ENCODE measurements at regions not wholly inside any gene's neighbourhood (a gene's known extent, or its start where the extent isn't known, plus 50 kb on each side); places are given as distances from the start of the nearest gene placed in this dataset.
"Not testable (repeated sequence)": the region's sequence is repeated elsewhere in the genome, so short reads cannot be mapped to it uniquely, and the experiment has no call there.

DNA sequence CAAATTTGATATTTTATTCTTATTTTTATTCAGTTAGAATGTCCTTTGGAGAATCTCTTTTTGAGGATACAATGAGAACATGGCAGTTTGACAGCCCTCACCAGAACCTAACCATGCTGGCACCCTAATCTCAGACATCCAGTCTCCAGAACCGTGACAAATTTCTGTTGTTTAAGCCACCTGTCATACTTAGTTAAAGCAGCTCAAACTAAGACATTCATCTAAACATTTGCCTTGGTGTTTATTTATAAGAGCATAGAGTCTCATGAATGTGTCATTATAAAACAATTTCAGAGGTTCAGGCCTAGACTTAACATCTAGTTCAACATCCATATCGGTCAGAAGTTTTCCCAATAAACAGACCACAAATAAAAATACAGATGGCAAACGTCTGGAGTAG, 125.1 kb upstream of the FUNDC1 start:
- Mint-ChIP-seq H3K27me3 (ENCODE audit: low read depth) (no peaks in the 10 kb centered on the region), H3K36me3 (ENCODE audit: low read depth) (no peaks in the 10 kb centered on the region), H3K4me3 (no peak overlapping the region), H3K27ac (no peak overlapping the region), H3K9me3 (peaks cover 7% of the 10 kb centered on the region), H3K4me1 (no peaks in the 10 kb centered on the region)
- TF ChIP-seq, protein P1, sequence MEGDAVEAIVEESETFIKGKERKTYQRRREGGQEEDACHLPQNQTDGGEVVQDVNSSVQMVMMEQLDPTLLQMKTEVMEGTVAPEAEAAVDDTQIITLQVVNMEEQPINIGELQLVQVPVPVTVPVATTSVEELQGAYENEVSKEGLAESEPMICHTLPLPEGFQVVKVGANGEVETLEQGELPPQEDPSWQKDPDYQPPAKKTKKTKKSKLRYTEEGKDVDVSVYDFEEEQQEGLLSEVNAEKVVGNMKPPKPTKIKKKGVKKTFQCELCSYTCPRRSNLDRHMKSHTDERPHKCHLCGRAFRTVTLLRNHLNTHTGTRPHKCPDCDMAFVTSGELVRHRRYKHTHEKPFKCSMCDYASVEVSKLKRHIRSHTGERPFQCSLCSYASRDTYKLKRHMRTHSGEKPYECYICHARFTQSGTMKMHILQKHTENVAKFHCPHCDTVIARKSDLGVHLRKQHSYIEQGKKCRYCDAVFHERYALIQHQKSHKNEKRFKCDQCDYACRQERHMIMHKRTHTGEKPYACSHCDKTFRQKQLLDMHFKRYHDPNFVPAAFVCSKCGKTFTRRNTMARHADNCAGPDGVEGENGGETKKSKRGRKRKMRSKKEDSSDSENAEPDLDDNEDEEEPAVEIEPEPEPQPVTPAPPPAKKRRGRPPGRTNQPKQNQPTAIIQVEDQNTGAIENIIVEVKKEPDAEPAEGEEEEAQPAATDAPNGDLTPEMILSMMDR (IDR thresholded peaks at IDR 0.05; ENCODE audit: unreplicated experiment in 3 of 3), result no peak

DNA sequence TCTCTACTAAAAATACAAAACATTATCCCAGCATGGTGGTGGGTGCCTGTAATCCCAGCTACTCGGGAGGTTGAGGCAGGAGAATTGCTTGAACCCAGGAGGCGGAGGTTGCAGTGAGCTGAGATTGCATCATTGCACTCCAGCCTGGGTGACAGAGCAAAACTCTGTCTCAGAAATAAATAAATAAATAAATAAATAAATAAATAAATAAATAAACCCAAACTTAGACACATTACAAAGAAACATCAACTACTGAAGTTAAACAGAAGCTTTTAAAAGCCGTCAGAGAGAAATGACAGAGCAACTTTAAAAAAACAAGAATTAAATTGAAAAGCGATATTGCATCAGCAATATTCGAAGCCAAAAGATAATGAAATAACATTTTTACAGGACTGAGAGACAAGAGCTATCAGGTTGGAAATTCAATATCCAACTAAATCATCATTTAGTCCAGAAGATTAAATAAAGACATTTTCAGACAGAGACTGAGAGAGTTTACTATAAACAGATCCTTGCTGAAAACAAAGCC, 115.1 kb upstream of the FUNDC1 start:
- H3K9me3 Mint-ChIP-seq, result peaks cover 11% of the 10 kb centered on the region

DNA sequence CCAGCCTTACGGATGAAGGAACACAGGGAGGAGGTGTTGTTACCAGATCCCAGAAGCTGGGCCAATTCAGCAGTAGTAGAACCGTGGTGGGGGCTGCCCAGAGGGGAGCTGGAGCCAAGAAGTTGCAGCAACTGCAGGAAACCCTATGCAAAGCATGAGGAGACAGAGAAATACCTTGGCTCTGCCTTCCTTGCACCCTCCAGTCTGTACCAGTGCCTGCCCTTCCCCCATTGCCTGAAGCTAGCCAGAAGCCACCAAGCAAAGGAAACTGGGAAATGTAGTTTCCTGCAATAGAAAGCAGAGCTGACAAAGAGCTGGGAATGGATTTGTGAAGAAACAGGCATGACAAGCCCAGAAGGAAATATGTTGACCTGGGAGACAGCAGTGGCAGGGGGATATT, 108.7 kb upstream of the FUNDC1 start:
- H3K4me1 Mint-ChIP-seq, result no peaks in the 10 kb centered on the region
- TF ChIP-seq, protein P1 (IDR thresholded peaks at IDR 0.05; ENCODE audit: unreplicated experiment in 3 of 3), result no peak
- no peaks in the 10 kb centered on the region for H3K27me3 Mint-ChIP-seq (ENCODE audit: low read depth)
- H3K27ac Mint-ChIP-seq, result no peak overlapping the region
- H3K36me3 Mint-ChIP-seq (ENCODE audit: low read depth), result no peaks in the 10 kb centered on the region
- no peak overlapping the region for H3K4me3 Mint-ChIP-seq
- peaks cover 16% of the 10 kb centered on the region for H3K9me3 Mint-ChIP-seq

More for the DNA sequence above, 115.1 kb upstream of the FUNDC1 start:
- H3K4me1 Mint-ChIP-seq; H3K4me3 Mint-ChIP-seq; H3K27ac Mint-ChIP-seq; H3K27me3 Mint-ChIP-seq (ENCODE audit: low read depth); H3K36me3 Mint-ChIP-seq (ENCODE audit: low read depth): not testable (repeated sequence)

DNA sequence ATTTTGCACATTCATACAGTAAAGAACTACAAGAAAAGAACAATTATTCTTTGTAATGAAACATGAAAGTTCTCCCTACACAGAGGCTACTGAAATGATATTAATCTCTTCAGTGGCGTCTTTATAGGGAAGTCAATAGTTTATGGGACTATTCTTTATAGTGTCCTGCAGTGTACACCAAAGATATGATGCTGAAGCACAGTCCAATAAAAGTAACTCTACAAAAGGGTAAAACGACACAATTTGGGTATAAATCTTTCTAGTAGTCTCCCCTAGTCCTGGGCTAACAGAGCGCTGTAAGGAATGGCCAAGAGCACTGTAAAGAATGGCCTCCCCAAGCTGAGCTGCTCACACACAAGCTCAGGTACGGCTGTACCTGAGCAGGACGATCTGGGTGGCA, 101.1 kb upstream of the FUNDC1 start:
- H3K9me3 Mint-ChIP-seq, result peaks cover 6% of the 10 kb centered on the region
- H3K27me3 Mint-ChIP-seq (ENCODE audit: low read depth), result no peaks in the 10 kb centered on the region
- H3K27ac Mint-ChIP-seq, result no peak overlapping the region
- TF ChIP-seq, protein P1 (IDR thresholded peaks at IDR 0.05; ENCODE audit: unreplicated experiment in 3 of 3), result no peak
- no peaks in the 10 kb centered on the region for H3K4me1 Mint-ChIP-seq
- H3K4me3 Mint-ChIP-seq, result no peak overlapping the region
- no peaks in the 10 kb centered on the region for H3K36me3 Mint-ChIP-seq (ENCODE audit: low read depth)

DNA sequence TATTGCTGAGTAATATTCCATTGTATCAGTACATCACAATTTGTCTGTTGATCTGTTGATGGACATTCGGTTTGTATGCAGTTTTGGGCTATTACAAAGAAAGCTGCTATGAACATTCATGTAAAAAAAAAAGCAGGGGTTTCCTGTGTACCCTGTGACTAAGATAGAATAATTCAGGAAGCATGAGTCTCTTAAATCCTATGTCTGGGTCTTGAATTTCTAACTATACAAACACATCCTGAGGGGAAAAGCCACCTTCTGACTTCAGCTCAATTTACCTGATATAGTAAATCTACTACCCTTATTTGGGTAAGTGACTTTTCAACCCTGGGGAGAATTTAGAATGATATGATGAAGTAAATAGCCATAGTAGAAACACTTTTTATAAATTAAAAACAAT, 94.6 kb upstream of the FUNDC1 start:
- TF ChIP-seq, protein P1 (IDR thresholded peaks at IDR 0.05; ENCODE audit: unreplicated experiment in 3 of 3), result no peak
- Mint-ChIP-seq H3K36me3 (ENCODE audit: low read depth) (no peaks in the 10 kb centered on the region), H3K27ac (no peak overlapping the region)

DNA sequence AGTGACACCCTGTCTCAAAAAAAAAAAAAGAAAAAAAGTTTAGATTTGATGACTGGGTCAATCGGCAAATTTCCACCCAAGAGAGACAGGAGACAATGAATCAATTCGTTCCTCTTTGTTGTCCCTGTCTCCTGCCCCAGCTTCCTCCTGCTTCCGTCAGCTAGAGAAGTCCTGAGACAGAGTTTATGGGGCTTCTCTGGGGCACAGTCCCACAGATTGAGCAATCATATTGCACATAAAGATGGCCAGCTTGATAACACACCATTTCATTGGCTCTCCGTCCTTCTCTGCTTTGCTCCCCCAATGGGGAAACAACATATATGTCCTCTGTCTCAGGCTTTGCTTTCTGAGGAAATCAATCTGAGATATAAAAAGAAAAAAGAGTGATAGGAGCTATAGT, 78.4 kb upstream of the FUNDC1 start:
- Mint-ChIP-seq H3K4me1 (no peaks in the 10 kb centered on the region), H3K9me3 (peaks cover 15% of the 10 kb centered on the region), H3K27me3 (ENCODE audit: low read depth) (peaks cover 4% of the 10 kb centered on the region), H3K36me3 (ENCODE audit: low read depth) (no peaks in the 10 kb centered on the region), H3K27ac (no peak overlapping the region), H3K4me3 (no peak overlapping the region)
- TF ChIP-seq, protein P1 (IDR thresholded peaks at IDR 0.05; ENCODE audit: unreplicated experiment in 3 of 3), result no peak

More for the DNA sequence above, 94.6 kb upstream of the FUNDC1 start:
- peaks cover 8% of the 10 kb centered on the region for H3K9me3 Mint-ChIP-seq
- H3K4me1 Mint-ChIP-seq, result no peaks in the 10 kb centered on the region
- H3K27me3 Mint-ChIP-seq (ENCODE audit: low read depth), result no peaks in the 10 kb centered on the region
- no peak overlapping the region for H3K4me3 Mint-ChIP-seq

Measured in nephron (organoid).